H1 (cell line): ENCODE measurements at regions not wholly inside any gene's neighbourhood (a gene's known extent, or its start where the extent isn't known, plus 50 kb on each side); places are given as distances from the start of the nearest gene placed in this dataset.

Experiments used
- CTCF ChIA-PET: fragments of 300-600 bp; sonication (Branson Sonifier 250); formaldehyde crosslinking; loops from one replicate; lab custom pipeline; 2021; ENCODE audit not compliant: partially characterized antibody; lab: Charles Lee
- POLR2A ChIA-PET: fragments of 300-600 bp; sonication (Branson Sonifier 250); formaldehyde crosslinking; loops from one replicate; lab custom pipeline; 2021; ENCODE audit warnings: inconsistent platforms; ENCODE audit not compliant: partially characterized antibody; lab: Charles Lee
- DNase-seq, 2 experiments: peaks; one replicate each; pipeline versions ENCODE4 v3.0.0 to v3.0.0-alpha.2; 2010 to 2022; ENCODE audit warnings: low spot score in 2 of 2, low read depth in 1 of 2, mixed read lengths in 1 of 2
- FAIRE-seq: peaks from 2 replicates; lab custom pipeline; 2011; peaks lifted over from hg19 to GRCh38; lab: Jason Lieb, UNC
- H2AFZ ChIP-seq: 2 replicates; pipeline ENCODE4 v1.8.1; 2012; ENCODE audit warnings: low read length, inconsistent platforms
- H2AK5ac ChIP-seq: 2 replicates; pipeline ENCODE4 v1.6.1; 2013; ENCODE audit warnings: low read depth, low read length
- H2BK120ac ChIP-seq: replicated peaks from 2 replicates; pipeline ENCODE3; 2013; ENCODE audit warnings: low read depth, low read length, inconsistent platforms
- H2BK12ac ChIP-seq: 2 replicates; pipeline ENCODE4 v1.6.1; 2013; ENCODE audit warnings: low read depth, low read length
- H2BK15ac ChIP-seq: 2 replicates; pipeline ENCODE4 v1.6.1; 2013; ENCODE audit warnings: low read length
- H2BK20ac ChIP-seq: 2 replicates; pipeline ENCODE4 v1.6.1; 2013; ENCODE audit warnings: low read length
- H2BK5ac ChIP-seq: 2 replicates; pipeline ENCODE4 v1.6.1; 2013; ENCODE audit warnings: low read depth, low read length
- H3K14ac ChIP-seq: 2 replicates; pipeline ENCODE4 v1.6.1; 2013; ENCODE audit warnings: inconsistent platforms; ENCODE audit not compliant: insufficient read length
- H3K18ac ChIP-seq: 2 replicates; pipeline ENCODE4 v1.6.1; 2013; ENCODE audit warnings: low read length; ENCODE audit errors: extremely low read depth
- H3K23ac ChIP-seq: 2 replicates; pipeline ENCODE4 v1.6.1; 2013; ENCODE audit warnings: inconsistent platforms; ENCODE audit not compliant: insufficient read length
- H3K23me2 ChIP-seq: 2 replicates; pipeline ENCODE4 v1.6.1; 2013; ENCODE audit warnings: low read depth, low read length
- H3K27ac ChIP-seq: 2 replicates; pipeline ENCODE4 v1.6.1; 2011; ENCODE audit warnings: low read depth, low read length, inconsistent platforms
- H3K27me3 ChIP-seq, 4 experiments: replicated peaks in 1 of 4; 1 replicate in 1 of 4; 2 replicates in 3 of 4; pipeline versions ENCODE4 v1.6.1 to v1.8.1; 2011 to 2013; ENCODE audit warnings: low read length in 3 of 4, mild to moderate bottlenecking in 3 of 4, inconsistent platforms in 2 of 4, mixed read lengths in 2 of 4, moderate library complexity in 1 of 4; ENCODE audit not compliant: control insufficient read depth in 3 of 4, insufficient read depth in 3 of 4; ENCODE audit errors: extremely low read depth in 1 of 4
- H3K36me3 ChIP-seq, 4 experiments: 2 replicates each; pipeline versions ENCODE4 v1.6.1 to v1.8.1; 2011 to 2013; ENCODE audit warnings: mild to moderate bottlenecking in 4 of 4, low read length in 3 of 4, moderate library complexity in 2 of 4, control low read depth in 1 of 4, inconsistent platforms in 1 of 4; ENCODE audit not compliant: insufficient read depth in 4 of 4, control insufficient read depth in 2 of 4
- H3K4ac ChIP-seq: replicated peaks from 2 replicates; pipeline ENCODE3; 2013; ENCODE audit warnings: low read length, low read depth, mixed read lengths, inconsistent platforms; ENCODE audit not compliant: insufficient read length
- H3K4me1 ChIP-seq, 4 experiments: replicated peaks in 1 of 4; 1 replicate in 1 of 4; 2 replicates in 3 of 4; pipeline versions ENCODE4 v1.6.1 to v1.8.1; 2011 to 2013; ENCODE audit warnings: low read length in 3 of 4, inconsistent platforms in 2 of 4, mixed read lengths in 1 of 4; ENCODE audit not compliant: insufficient read depth in 4 of 4, control insufficient read depth in 3 of 4
- H3K4me2 ChIP-seq, 2 experiments: 2 replicates each; pipeline versions ENCODE4 v1.6.1 to v1.8.1; 2011 to 2013; ENCODE audit warnings: low read depth in 2 of 2, low read length in 2 of 2, control low read depth in 1 of 2, inconsistent platforms in 1 of 2, mild to moderate bottlenecking in 1 of 2; ENCODE audit not compliant: insufficient read depth in 1 of 2
- H3K4me3 ChIP-seq, 4 experiments: fragments of 200-600, 300-600 bp in 1 of 4; sonication (generic), shearing (Covaris generic), sonication (Bioruptor Twin) in 1 of 4; 2 replicates each; pipeline versions ENCODE4 v1.5.1 to v1.8.1; 2011 to 2016; ENCODE audit warnings: low read length in 4 of 4, low read depth in 3 of 4, control low read depth in 2 of 4, inconsistent platforms in 2 of 4, mild to moderate bottlenecking in 2 of 4, mixed read lengths in 1 of 4, moderate library complexity in 1 of 4; ENCODE audit not compliant: insufficient read depth in 2 of 4; ENCODE audit errors: extremely low read depth in 1 of 4
- H3K56ac ChIP-seq: replicated peaks from 2 replicates; pipeline ENCODE3; 2013; ENCODE audit warnings: low read depth, mild to moderate bottlenecking, mixed read lengths, low read length, inconsistent platforms; ENCODE audit not compliant: insufficient read length
- H3K79me1 ChIP-seq: 2 replicates; pipeline ENCODE4 v1.6.1; 2013; ENCODE audit warnings: low read depth, low read length, control low read depth
- H3K79me2 ChIP-seq, 2 experiments: 2 replicates each; pipeline versions ENCODE4 v1.6.1 to v1.8.1; 2012 to 2013; ENCODE audit warnings: low read length in 2 of 2, mild to moderate bottlenecking in 2 of 2, inconsistent platforms in 1 of 2; ENCODE audit not compliant: insufficient read depth in 2 of 2, control insufficient read depth in 1 of 2
- H3K9ac ChIP-seq, 4 experiments: replicated peaks in 1 of 4; 1 replicate in 1 of 4; 2 replicates in 3 of 4; pipeline versions ENCODE4 v1.6.1 to v1.8.1; 2011 to 2013; ENCODE audit warnings: low read depth in 3 of 4, low read length in 3 of 4, control low read depth in 2 of 4, mild to moderate bottlenecking in 2 of 4, moderate library complexity in 2 of 4, inconsistent platforms in 1 of 4; ENCODE audit errors: extremely low read depth in 1 of 4
- H3K9me3 ChIP-seq, 2 experiments: 2 replicates each; pipeline versions ENCODE4 v1.6.1 to v1.8.1; 2012 to 2013; ENCODE audit warnings: mild to moderate bottlenecking in 2 of 2, moderate library complexity in 2 of 2, control low read depth in 1 of 2, inconsistent platforms in 1 of 2, low read depth in 1 of 2, low read length in 1 of 2, mixed read lengths in 1 of 2; ENCODE audit not compliant: insufficient read depth in 2 of 2
- H4K20me1 ChIP-seq, 2 experiments: replicated peaks in 1 of 2; 2 replicates each; pipeline versions ENCODE3 to v1.8.1; 2011 to 2013; ENCODE audit warnings: inconsistent platforms in 2 of 2, low read length in 2 of 2, mild to moderate bottlenecking in 1 of 2; ENCODE audit not compliant: insufficient read depth in 2 of 2, control insufficient read depth in 1 of 2
- H4K5ac ChIP-seq: 2 replicates; pipeline ENCODE4 v1.6.1; 2013; ENCODE audit warnings: low read length, low read depth, mixed read lengths, inconsistent platforms; ENCODE audit not compliant: insufficient read length
- H4K8ac ChIP-seq: 2 replicates; pipeline ENCODE4 v1.8.0; 2013; ENCODE audit warnings: mild to moderate bottlenecking, moderate library complexity, low read length, inconsistent platforms; ENCODE audit not compliant: insufficient read depth; ENCODE audit errors: extremely low read depth
- H4K91ac ChIP-seq: replicated peaks from 2 replicates; pipeline ENCODE3; 2013; ENCODE audit warnings: low read length, mixed read lengths, inconsistent platforms; ENCODE audit not compliant: insufficient read length
- GABPA ChIP-seq: IDR thresholded peaks from 2 replicates; pipeline ENCODE4 v1.6.1; 2011; ENCODE audit warnings: mild to moderate bottlenecking, low read length, moderate library complexity, borderline replicate concordance; ENCODE audit not compliant: insufficient read depth
- GTF2F1 ChIP-seq: IDR thresholded peaks from 2 replicates; pipeline ENCODE4 v1.6.1; 2012; ENCODE audit warnings: low read depth, low read length, improper control_type of control experiment, borderline replicate concordance
- RFX5 ChIP-seq: IDR thresholded peaks from 2 replicates; pipeline ENCODE4 v1.6.1; 2011; ENCODE audit warnings: low read depth, low read length, improper control_type of control experiment, borderline replicate concordance
- YY1 ChIP-seq: IDR thresholded peaks from 2 replicates; pipeline ENCODE4 v1.6.1; 2011; ENCODE audit warnings: low read depth, mild to moderate bottlenecking, low read length
- WGBS, 2 experiments: shearing (Covaris generic) in 1 of 2; methylation state at CpG; one replicate each; pipeline versions ENCODE4 v1.1.6 to v1.1.7; 2013 to 2015; ENCODE audit warnings: low lambda C conversion rate in 2 of 2, mixed read lengths in 2 of 2, inconsistent platforms in 1 of 2, low coverage in 1 of 2, missing lambda C conversion rate in 1 of 2; ENCODE audit not compliant: insufficient replicate concordance in 2 of 2, insufficient coverage in 1 of 2, insufficient read length in 1 of 2; ENCODE audit errors: extremely low coverage in 1 of 2, missing lambda C conversion rate in 1 of 2; 5-methylcytosine and 5-hydroxymethylcytosine counted together
- TF ChIP-seq, protein P1 (sequence below), 3 experiments: IDR thresholded peaks; 1 replicate in 2 of 3; 2 replicates in 1 of 3; pipeline versions ENCODE4 v1.5.1 to v1.6.1; 2011; ENCODE audit warnings: low read length in 3 of 3, mild to moderate bottlenecking in 3 of 3, inconsistent platforms in 2 of 3, low read depth in 1 of 3, moderate library complexity in 1 of 3; ENCODE audit not compliant: insufficient read depth in 1 of 3; ENCODE audit errors: control extremely low read depth in 1 of 3

GRCh38 chr2:5022061-5022460, 670.1 kb upstream of the SOX11 start:
- Histone ChIP-seq H2BK15ac (no peak overlapping the region), H4K91ac (no peak overlapping the region), H3K23me2 (peaks cover 10% of the 10 kb centered on the region; the same call in 1 of the 2 replicates), H4K5ac (no peak overlapping the region), H2BK12ac (no peak overlapping the region), H2AK5ac (no peak overlapping the region), H2BK5ac (no peak overlapping the region), H3K79me1 (no peaks in the 10 kb centered on the region), H3K14ac (no peak overlapping the region), H3K27ac (no peak overlapping the region), H3K4me2 (no peak overlapping the region), H3K27me3 (no peaks in the 10 kb centered on the region), H3K36me3 (no peaks in the 10 kb centered on the region; a peak in 1 of 8 replicates), H3K23ac (no peak overlapping the region), H3K79me2 (no peaks in the 10 kb centered on the region), H3K56ac (no peak overlapping the region), H3K4me3 (no peak overlapping the region), H2BK120ac (no peak overlapping the region), H3K9ac (no peak overlapping the region), H3K9me3 (peaks cover 8 to 11% of the 10 kb centered on the region in 2 experiments; a peak in 3 of 4 replicates), H4K8ac (no peak overlapping the region), H2BK20ac (no peak overlapping the region), H3K4ac (no peak overlapping the region), H3K4me1 (no peaks in the 10 kb centered on the region), H2AFZ (no peak overlapping the region), H4K20me1 (peaks cover 0 to 2% of the 10 kb centered on the region in 2 experiments), H3K18ac (no peak overlapping the region)
- ChIA-PET CTCF (no interaction called here), POLR2A (no interaction called here)
- TF ChIP-seq GABPA = no peak
- TF ChIP-seq RFX5 = no peak
- TF ChIP-seq, protein P1, sequence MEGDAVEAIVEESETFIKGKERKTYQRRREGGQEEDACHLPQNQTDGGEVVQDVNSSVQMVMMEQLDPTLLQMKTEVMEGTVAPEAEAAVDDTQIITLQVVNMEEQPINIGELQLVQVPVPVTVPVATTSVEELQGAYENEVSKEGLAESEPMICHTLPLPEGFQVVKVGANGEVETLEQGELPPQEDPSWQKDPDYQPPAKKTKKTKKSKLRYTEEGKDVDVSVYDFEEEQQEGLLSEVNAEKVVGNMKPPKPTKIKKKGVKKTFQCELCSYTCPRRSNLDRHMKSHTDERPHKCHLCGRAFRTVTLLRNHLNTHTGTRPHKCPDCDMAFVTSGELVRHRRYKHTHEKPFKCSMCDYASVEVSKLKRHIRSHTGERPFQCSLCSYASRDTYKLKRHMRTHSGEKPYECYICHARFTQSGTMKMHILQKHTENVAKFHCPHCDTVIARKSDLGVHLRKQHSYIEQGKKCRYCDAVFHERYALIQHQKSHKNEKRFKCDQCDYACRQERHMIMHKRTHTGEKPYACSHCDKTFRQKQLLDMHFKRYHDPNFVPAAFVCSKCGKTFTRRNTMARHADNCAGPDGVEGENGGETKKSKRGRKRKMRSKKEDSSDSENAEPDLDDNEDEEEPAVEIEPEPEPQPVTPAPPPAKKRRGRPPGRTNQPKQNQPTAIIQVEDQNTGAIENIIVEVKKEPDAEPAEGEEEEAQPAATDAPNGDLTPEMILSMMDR (IDR thresholded peaks at IDR 0.05; ENCODE audit: control extremely low read depth in 1 of 3, insufficient read depth in 1 of 3, low read depth in 1 of 3, low read length in 3 of 3) = no peak
- TF ChIP-seq YY1 = no peak
- no peak for TF ChIP-seq GTF2F1
- DNase-seq = no peak
- FAIRE-seq = no peak
- 97% methylated on average over 3 of the region's 3 CpGs; no CpG with 5 or more reads in 1 of the 2 experiments for WGBS, 2 experiments
